Smooth muscle cell (in vitro differentiated cells): ENCODE measurements at regions not wholly inside any gene's neighbourhood (a gene's known extent, or its start where the extent isn't known, plus 50 kb on each side); places are given as distances from the start of the nearest gene placed in this dataset.

Source experiments
- DNase-seq: peaks from one replicate; lab custom pipeline; 2025; ENCODE audit not compliant: unreplicated experiment; lab: John Stamatoyannopoulos, UW
- H2AFZ ChIP-seq: fragments of 200-600 bp; sonication (generic); 2 replicates; pipeline ENCODE4 v1.6.0; 2016; ENCODE audit warnings: antibody characterized with exemption, low read depth, mild to moderate bottlenecking
- H3F3A ChIP-seq: fragments of 200-600 bp; sonication (generic); 2 replicates; pipeline ENCODE4 v1.6.0; 2017; ENCODE audit warnings: antibody characterized with exemption, low read depth
- H3K27ac ChIP-seq: fragments of 200-600 bp; sonication (generic); 2 replicates; pipeline ENCODE4 v1.5.1; 2016; ENCODE audit warnings: low read depth, mild to moderate bottlenecking
- H3K27me3 ChIP-seq: fragments of 200-600 bp; sonication (generic); 2 replicates; pipeline ENCODE4 v1.6.1; 2016; ENCODE audit warnings: low read depth, mild to moderate bottlenecking
- H3K36me3 ChIP-seq: fragments of 200-600 bp; sonication (generic); 2 replicates; pipeline ENCODE4 v1.5.1; 2016; ENCODE audit warnings: low read depth
- H3K4me1 ChIP-seq: fragments of 200-600 bp; sonication (generic); 2 replicates; pipeline ENCODE4 v1.5.1; 2016; ENCODE audit warnings: low read depth
- H3K4me2 ChIP-seq: fragments of 200-600 bp; sonication (generic); 2 replicates; pipeline ENCODE4 v1.6.0; 2016; ENCODE audit warnings: mild to moderate bottlenecking
- H3K4me3 ChIP-seq: fragments of 200-600 bp; sonication (generic); 2 replicates; pipeline ENCODE4 v1.5.1; 2016; ENCODE audit warnings: mild to moderate bottlenecking
- H3K79me2 ChIP-seq: fragments of 200-600 bp; sonication (generic); 2 replicates; pipeline ENCODE4 v1.6.0; 2016; ENCODE audit warnings: low read depth, mild to moderate bottlenecking
- H3K9ac ChIP-seq: fragments of 200-600 bp; sonication (generic); 2 replicates; pipeline ENCODE4 v1.6.0; 2016; ENCODE audit warnings: low read depth
- H3K9me3 ChIP-seq: fragments of 200-600 bp; sonication (generic); replicated peaks from 2 replicates; pipeline ENCODE4 v1.5.1; 2016; ENCODE audit warnings: low read depth
- H4K20me1 ChIP-seq: fragments of 200-600 bp; sonication (generic); 2 replicates; pipeline ENCODE4 v1.6.0; 2016; ENCODE audit warnings: low read depth
- CTCF ChIP-seq: fragments of 200-600 bp; sonication (generic); IDR thresholded peaks from 2 replicates; pipeline ENCODE4 v1.5.1; 2017; ENCODE audit warnings: borderline replicate concordance, mild to moderate bottlenecking, antibody characterized with exemption; ENCODE audit not compliant: insufficient read depth, poor library complexity, severe bottlenecking
- WGBS: methylation state at CpG from one replicate; pipeline ENCODE4 v1.1.7; 2016; ENCODE audit warnings: low lambda C conversion rate; 5-methylcytosine and 5-hydroxymethylcytosine counted together

- 90% methylated on average over 3 of the region's 3 CpGs for WGBS
- no peaks in the 10 kb centered on the region for H3K27me3 ChIP-seq
- H3K9me3 ChIP-seq, result no peaks in the 10 kb centered on the region
- no peak for DNase-seq
- no peak overlapping the region for H3K4me2 ChIP-seq
- no peaks in the 10 kb centered on the region for H3K36me3 ChIP-seq
- H3K79me2 ChIP-seq, result no peaks in the 10 kb centered on the region
- no peak for TF ChIP-seq CTCF
- no peaks in the 10 kb centered on the region for H3F3A ChIP-seq
- H3K4me3 ChIP-seq, result no peak overlapping the region
- H4K20me1 ChIP-seq, result no peaks in the 10 kb centered on the region
- no peak overlapping the region for H2AFZ ChIP-seq
- H3K27ac ChIP-seq, result no peak overlapping the region
- no peaks in the 10 kb centered on the region for H3K4me1 ChIP-seq
- H3K9ac ChIP-seq, result no peak overlapping the region
Observed at GRCh38 chr19:30171138-30171635, 201.0 kb upstream of the ZNF536 start.

- Histone ChIP-seq H3K79me2 (no peaks in the 10 kb centered on the region), H3K27me3 (no peaks in the 10 kb centered on the region), H3K4me3 (no peak overlapping the region), H2AFZ (no peak overlapping the region), H3K27ac (no peak overlapping the region), H3F3A (no peaks in the 10 kb centered on the region), H3K4me2 (no peak overlapping the region), H3K9ac (no peak overlapping the region), H4K20me1 (no peaks in the 10 kb centered on the region), H3K4me1 (no peaks in the 10 kb centered on the region), H3K9me3 (no peaks in the 10 kb centered on the region), H3K36me3 (no peaks in the 10 kb centered on the region)
- DNase-seq, result no peak
- WGBS, result 84% methylated on average over 10 of the region's 10 CpGs
- no peak for TF ChIP-seq CTCF
Observed at GRCh38 chr19:30171795-30172612, 200.2 kb upstream of the ZNF536 start.

- Histone ChIP-seq H3K9ac (no peak overlapping the region), H2AFZ (no peak overlapping the region), H3F3A (no peaks in the 10 kb centered on the region), H4K20me1 (no peaks in the 10 kb centered on the region), H3K79me2 (no peaks in the 10 kb centered on the region), H3K27me3 (no peaks in the 10 kb centered on the region), H3K27ac (no peak overlapping the region), H3K36me3 (no peaks in the 10 kb centered on the region), H3K4me3 (no peak overlapping the region), H3K9me3 (no peaks in the 10 kb centered on the region), H3K4me2 (no peak overlapping the region), H3K4me1 (no peaks in the 10 kb centered on the region)
- 94% methylated on average over 8 of the region's 8 CpGs for WGBS
- no peak for DNase-seq
- TF ChIP-seq CTCF, result no peak
Observed at GRCh38 chr19:30172613-30173242, 199.5 kb upstream of the ZNF536 start.
